Skeletal muscle tissue (tissue), 4 donors: ENCODE measurements at regions not wholly inside any gene's neighbourhood (a gene's known extent, or its start where the extent isn't known, plus 50 kb on each side); places are given as distances from the start of the nearest gene placed in this dataset. TPM values are rescaled to one million over a fixed set of nuclear protein-coding genes. Genes with fewer than 3 reads are reported as not detected.

Experiments used
- H3K27ac ChIP-seq: one replicate; pipeline ENCODE4 v1.7.0; 2013; ENCODE audit warnings: mild to moderate bottlenecking, low read depth, low read length, inconsistent platforms
- H3K27me3 ChIP-seq, 3 donors: one replicate each; pipeline ENCODE4 v1.7.0; 2013; ENCODE audit warnings: low read length in 3 of 3; ENCODE audit not compliant: control insufficient read depth in 3 of 3, insufficient read depth in 3 of 3
- H3K36me3 ChIP-seq, 3 donors: one replicate each; pipeline ENCODE4 v1.7.0; 2013; ENCODE audit warnings: low read length in 3 of 3; ENCODE audit not compliant: control insufficient read depth in 3 of 3, insufficient read depth in 3 of 3
- H3K4me1 ChIP-seq, 3 donors: one replicate each; pipeline ENCODE4 v1.7.0; 2013; ENCODE audit warnings: low read length in 3 of 3, mild to moderate bottlenecking in 3 of 3; ENCODE audit not compliant: control insufficient read depth in 3 of 3, insufficient read depth in 3 of 3
- H3K4me3 ChIP-seq, 3 donors: one replicate each; pipeline ENCODE4 v1.7.0; 2013; ENCODE audit warnings: low read length in 3 of 3
- H3K9ac ChIP-seq, 3 donors: one replicate each; pipeline ENCODE4 v1.7.0; 2013; ENCODE audit warnings: low read length in 3 of 3, mild to moderate bottlenecking in 3 of 3, moderate library complexity in 2 of 3, low read depth in 1 of 3
- H3K9me3 ChIP-seq, 3 donors: one replicate each; pipeline ENCODE4 v1.7.0; 2013; ENCODE audit warnings: low read length in 3 of 3; ENCODE audit not compliant: control insufficient read depth in 3 of 3
- small RNA-seq: library from RNA; depleted of rRNA; stranded (forward); fragments of <200 nt; gene quantifications from one replicate; pipeline ENCODE3, GENCODE V24; 2014
- donor health status: Osteomylitis.

DNA sequence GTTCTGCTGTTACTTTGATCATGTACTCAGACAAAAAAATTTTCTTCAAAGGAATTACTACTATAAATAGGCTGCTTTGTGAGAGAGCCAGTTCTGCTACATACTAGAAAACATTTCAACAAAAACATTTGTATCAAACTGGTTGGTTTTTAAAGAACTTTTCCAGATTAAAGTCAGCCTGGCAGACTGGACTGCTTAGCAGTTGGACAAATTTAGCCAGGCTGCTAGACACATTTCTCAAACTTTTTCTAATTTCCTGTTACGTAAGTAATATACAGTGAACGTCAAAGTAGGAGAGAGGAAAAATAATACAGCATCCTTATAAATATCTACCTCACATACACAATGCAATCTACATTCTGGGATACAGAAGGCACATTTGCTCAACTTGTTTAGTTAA, 109.5 kb downstream of the SP3 start:
- Histone ChIP-seq H3K4me3 (no peak overlapping the region), H3K27me3 (no peaks in the 10 kb centered on the region), H3K9ac (no peak overlapping the region), H3K36me3 (no peaks in the 10 kb centered on the region), H3K27ac (no peak overlapping the region), H3K9me3 (no peaks in the 10 kb centered on the region), H3K4me1 (peaks cover 0 to 4% (median 0%) of the 10 kb centered on the region in 3 donors)

Small RNA genes in the stretch of these regions (small RNA-seq; reads per million reads assigned to genes)
- not detected for gene AC013410.2
